ENCODE measurements at regions not wholly inside any gene's neighbourhood (a gene's known extent, or its start where the extent isn't known, plus 50 kb on each side); places are given as distances from the start of the nearest gene placed in this dataset.

GRCh38 chr2:16081316-16082200 lies 141.2 kb downstream of the MYCN start:
- no peaks in the 10 kb centered on the region for H3K36me3 ChIP-seq
- no peak for DNase-seq
- 75 to 84% methylated on average over 6 to 7 of the region's 7 CpGs for WGBS, 2 donors
- no peak for TF ChIP-seq POLR2A (IDR thresholded peaks at IDR 0.05)
- TF ChIP-seq CTCF (IDR thresholded peaks at IDR 0.05): no peak
- H3K27ac ChIP-seq: no peak overlapping the region
- H3K4me1 ChIP-seq: no peaks in the 10 kb centered on the region
- no peaks in the 10 kb centered on the region for H3K9me3 ChIP-seq
- intact Hi-C loops (cut with DNase I): no loop called here
- H3K4me3 ChIP-seq (replicated peaks in 1 of 3): no peak overlapping the region
- H3K27me3 ChIP-seq: no peaks in the 10 kb centered on the region

DNA sequence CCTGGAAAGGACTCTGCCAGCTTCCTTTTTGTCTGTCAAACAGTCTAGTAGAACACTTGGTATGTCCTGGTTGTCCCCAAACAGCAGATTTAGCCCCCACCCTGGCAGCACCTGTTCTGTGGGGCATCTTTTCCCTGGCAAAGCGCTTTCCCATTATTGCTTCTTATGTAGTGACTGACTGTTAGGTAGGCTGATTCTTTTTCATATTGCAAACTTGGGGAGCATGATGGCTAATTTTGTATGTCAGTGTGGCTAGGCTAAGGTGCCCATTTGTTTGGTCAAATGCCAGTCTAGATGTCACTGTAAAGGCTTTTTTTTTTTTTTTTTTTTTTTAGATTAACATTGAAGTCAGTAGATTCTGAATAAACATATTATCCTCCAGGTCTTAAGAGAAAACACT lies 140.2 kb downstream of the MYCN start:
- Histone ChIP-seq H3K4me1 (no peaks in the 10 kb centered on the region), H3K27ac (no peak overlapping the region), H3K36me3 (no peaks in the 10 kb centered on the region), H3K27me3 (no peaks in the 10 kb centered on the region), H3K4me3 (replicated peaks in 1 of 3) (no peak overlapping the region), H3K9me3 (no peaks in the 10 kb centered on the region)
- no peak for DNase-seq
- TF ChIP-seq CTCF (IDR thresholded peaks at IDR 0.05) (no peak), POLR2A (IDR thresholded peaks at IDR 0.05) (no peak)
- intact Hi-C loops (cut with DNase I): no loop called here
- WGBS, 2 donors: 94 to 100% methylated on average over 1 of the region's 1 CpG

GRCh38 chr2:16080071-16080470 lies 139.7 kb downstream of the MYCN start:
- 58 to 79% methylated on average over 4 of the region's 4 CpGs for WGBS, 2 donors
- intact Hi-C loops (cut with DNase I): no loop called here
- no peak for TF ChIP-seq POLR2A (IDR thresholded peaks at IDR 0.05)
- no peak for TF ChIP-seq CTCF (IDR thresholded peaks at IDR 0.05)
- H3K9me3 ChIP-seq: no peaks in the 10 kb centered on the region
- no peaks in the 10 kb centered on the region for H3K4me1 ChIP-seq
- no peak overlapping the region for H3K4me3 ChIP-seq (replicated peaks in 1 of 3)
- no peaks in the 10 kb centered on the region for H3K27me3 ChIP-seq
- H3K27ac ChIP-seq: no peak overlapping the region
- H3K36me3 ChIP-seq: no peaks in the 10 kb centered on the region
- no peak for DNase-seq

- WGBS, 2 donors: 88 to 94% methylated on average over 2 of the region's 2 CpGs
- H3K27ac ChIP-seq: no peak overlapping the region
- no peaks in the 10 kb centered on the region for H3K27me3 ChIP-seq
- H3K4me3 ChIP-seq (replicated peaks in 1 of 3): no peak overlapping the region
- DNase-seq: no peak
- intact Hi-C loops (cut with DNase I): no loop called here
- no peaks in the 10 kb centered on the region for H3K4me1 ChIP-seq
- no peaks in the 10 kb centered on the region for H3K9me3 ChIP-seq
- no peaks in the 10 kb centered on the region for H3K36me3 ChIP-seq
- no peak for TF ChIP-seq POLR2A (IDR thresholded peaks at IDR 0.05)
- no peak for TF ChIP-seq CTCF (IDR thresholded peaks at IDR 0.05)
Observed at GRCh38 chr2:16079637-16080036, 139.3 kb downstream of the MYCN start.

GRCh38 chr2:16077601-16078000 lies 137.3 kb downstream of the MYCN start:
- 63 to 71% methylated on average over 3 of the region's 3 CpGs for WGBS, 2 donors
- H3K36me3 ChIP-seq: no peaks in the 10 kb centered on the region
- TF ChIP-seq CTCF (IDR thresholded peaks at IDR 0.05): no peak
- TF ChIP-seq POLR2A (IDR thresholded peaks at IDR 0.05): no peak
- no peak overlapping the region for H3K4me3 ChIP-seq (replicated peaks in 1 of 3)
- H3K9me3 ChIP-seq: no peaks in the 10 kb centered on the region
- H3K27me3 ChIP-seq: no peaks in the 10 kb centered on the region
- H3K4me1 ChIP-seq: no peaks in the 10 kb centered on the region
- intact Hi-C loops (cut with DNase I): no loop called here
- DNase-seq: no peak
- no peak overlapping the region for H3K27ac ChIP-seq

Data from thyroid gland (tissue), 4 donors.